ENCODE measurements at regions not wholly inside any gene's neighbourhood (a gene's known extent, or its start where the extent isn't known, plus 50 kb on each side); places are given as distances from the start of the nearest gene placed in this dataset.

DNA sequence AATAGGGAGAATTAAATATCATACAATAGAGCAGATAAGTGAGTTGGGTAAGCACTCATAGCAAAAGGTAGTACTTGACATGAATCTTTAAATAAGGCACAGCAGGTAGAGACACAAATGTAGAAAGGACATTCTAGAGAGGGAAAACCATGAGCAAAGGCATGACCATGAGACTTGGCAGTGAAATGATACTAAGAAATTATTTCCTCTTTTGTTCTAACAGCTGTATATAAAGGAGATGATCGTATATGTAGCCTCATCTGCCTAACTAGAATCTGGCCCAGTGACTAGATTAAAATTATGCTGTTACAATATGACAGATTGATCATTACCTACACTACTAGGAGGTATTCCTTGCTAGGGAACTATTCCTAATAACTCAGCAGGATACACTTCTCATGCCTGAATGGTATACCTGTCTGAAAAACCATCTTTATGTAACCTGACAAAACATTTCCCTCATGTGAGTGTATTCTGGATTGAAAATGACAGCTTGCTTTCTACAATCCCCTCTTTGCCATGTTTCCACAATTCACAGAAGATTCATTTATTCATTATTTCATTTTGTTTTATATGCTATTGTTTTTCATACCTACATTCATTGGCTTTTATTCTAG, 725.7 kb downstream of the C12orf50 start:
- H3K4me3 ChIP-seq (ENCODE audit: low read depth, low read length) = no peak overlapping the region
- TF ChIP-seq, protein P1, sequence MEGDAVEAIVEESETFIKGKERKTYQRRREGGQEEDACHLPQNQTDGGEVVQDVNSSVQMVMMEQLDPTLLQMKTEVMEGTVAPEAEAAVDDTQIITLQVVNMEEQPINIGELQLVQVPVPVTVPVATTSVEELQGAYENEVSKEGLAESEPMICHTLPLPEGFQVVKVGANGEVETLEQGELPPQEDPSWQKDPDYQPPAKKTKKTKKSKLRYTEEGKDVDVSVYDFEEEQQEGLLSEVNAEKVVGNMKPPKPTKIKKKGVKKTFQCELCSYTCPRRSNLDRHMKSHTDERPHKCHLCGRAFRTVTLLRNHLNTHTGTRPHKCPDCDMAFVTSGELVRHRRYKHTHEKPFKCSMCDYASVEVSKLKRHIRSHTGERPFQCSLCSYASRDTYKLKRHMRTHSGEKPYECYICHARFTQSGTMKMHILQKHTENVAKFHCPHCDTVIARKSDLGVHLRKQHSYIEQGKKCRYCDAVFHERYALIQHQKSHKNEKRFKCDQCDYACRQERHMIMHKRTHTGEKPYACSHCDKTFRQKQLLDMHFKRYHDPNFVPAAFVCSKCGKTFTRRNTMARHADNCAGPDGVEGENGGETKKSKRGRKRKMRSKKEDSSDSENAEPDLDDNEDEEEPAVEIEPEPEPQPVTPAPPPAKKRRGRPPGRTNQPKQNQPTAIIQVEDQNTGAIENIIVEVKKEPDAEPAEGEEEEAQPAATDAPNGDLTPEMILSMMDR (conservative IDR thresholded peaks at IDR 0.05; ENCODE audit: low read depth, low read length) = no peak
- no peak for DNase-seq (ENCODE audit: low read depth)

GRCh38 chr12:87302126-87302745, 727.0 kb downstream of the C12orf50 start:
- H3K4me3 ChIP-seq (ENCODE audit: low read depth, low read length) = no peak overlapping the region
- DNase-seq (ENCODE audit: low read depth) = no peak
- TF ChIP-seq, protein P1 (conservative IDR thresholded peaks at IDR 0.05; ENCODE audit: low read depth, low read length) = no peak

DNA sequence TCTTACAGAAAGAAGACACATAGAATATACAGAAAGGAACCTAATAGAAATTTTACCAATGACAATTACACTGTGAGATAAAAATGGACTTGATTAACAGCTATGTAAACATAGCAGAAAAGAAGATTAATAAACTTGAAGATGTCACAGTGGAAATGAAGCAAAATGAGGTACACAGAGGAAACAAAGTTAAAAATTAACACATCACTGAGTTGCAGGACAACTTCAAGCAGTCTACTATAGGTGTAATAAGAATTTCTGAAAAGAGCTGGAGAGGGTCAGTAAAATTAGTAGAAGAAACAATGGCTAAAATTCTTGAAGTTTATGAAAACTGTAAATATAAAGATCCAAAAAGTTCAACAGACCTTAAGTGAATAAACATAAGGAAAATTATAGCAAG, 738.7 kb downstream of the C12orf50 start:
- H3K4me3 ChIP-seq (ENCODE audit: low read depth, low read length) = no peak overlapping the region
- no peak for DNase-seq (ENCODE audit: low read depth)
- TF ChIP-seq, protein P1 (conservative IDR thresholded peaks at IDR 0.05; ENCODE audit: low read depth, low read length) = no peak

- no peak for DNase-seq (ENCODE audit: low read depth)
- H3K4me3 ChIP-seq (ENCODE audit: low read depth, low read length) = no peak overlapping the region
- TF ChIP-seq, protein P1 (conservative IDR thresholded peaks at IDR 0.05; ENCODE audit: low read depth, low read length) = no peak
Measured at GRCh38 chr12:87283886-87284285, 745.3 kb downstream of the C12orf50 start.

DNA sequence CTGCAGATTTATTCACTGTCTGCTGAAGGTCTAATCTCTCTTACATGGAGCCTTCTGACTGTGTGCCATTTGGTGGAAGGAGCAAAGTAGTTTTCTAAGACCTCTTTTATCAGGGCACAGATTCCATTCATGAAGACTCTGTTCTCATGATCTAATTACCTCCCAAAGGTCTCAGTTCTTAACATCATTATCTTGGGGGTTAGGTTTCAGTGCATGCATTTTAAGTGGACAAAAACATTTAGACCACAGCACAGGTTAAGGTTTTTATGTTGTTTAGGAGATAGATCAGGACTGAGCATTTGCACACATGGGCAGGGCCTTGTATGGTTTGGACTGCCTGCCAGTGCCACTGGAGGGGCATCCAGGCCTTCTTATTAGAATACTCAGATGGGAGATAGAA, 746.1 kb downstream of the C12orf50 start:
- no peak overlapping the region for H3K4me3 ChIP-seq (ENCODE audit: low read depth, low read length)
- DNase-seq (ENCODE audit: low read depth) = no peak
- TF ChIP-seq, protein P1 (conservative IDR thresholded peaks at IDR 0.05; ENCODE audit: low read depth, low read length) = no peak

DNA sequence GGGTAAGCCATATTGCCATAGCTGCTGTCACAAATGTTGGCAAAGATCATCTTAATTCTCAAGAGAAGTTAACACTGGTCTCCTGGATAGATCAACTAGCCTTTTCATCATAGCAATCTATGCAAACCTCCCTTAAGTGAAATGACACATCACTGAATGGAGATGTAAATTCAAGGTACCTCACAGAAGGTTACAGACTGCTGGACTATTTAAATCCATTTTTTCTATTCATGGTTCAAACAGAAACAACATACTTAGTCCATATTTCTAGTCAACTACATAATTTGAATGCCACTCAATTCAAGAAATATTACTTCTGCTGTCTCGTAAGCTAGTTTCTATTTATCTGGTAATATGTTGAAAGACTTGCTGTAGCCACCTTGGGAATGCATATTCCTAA, 748.3 kb downstream of the C12orf50 start:
- TF ChIP-seq, protein P1 (conservative IDR thresholded peaks at IDR 0.05; ENCODE audit: low read depth, low read length) = no peak
- no peak overlapping the region for H3K4me3 ChIP-seq (ENCODE audit: low read depth, low read length)
- DNase-seq (ENCODE audit: low read depth) = no peak

DNA sequence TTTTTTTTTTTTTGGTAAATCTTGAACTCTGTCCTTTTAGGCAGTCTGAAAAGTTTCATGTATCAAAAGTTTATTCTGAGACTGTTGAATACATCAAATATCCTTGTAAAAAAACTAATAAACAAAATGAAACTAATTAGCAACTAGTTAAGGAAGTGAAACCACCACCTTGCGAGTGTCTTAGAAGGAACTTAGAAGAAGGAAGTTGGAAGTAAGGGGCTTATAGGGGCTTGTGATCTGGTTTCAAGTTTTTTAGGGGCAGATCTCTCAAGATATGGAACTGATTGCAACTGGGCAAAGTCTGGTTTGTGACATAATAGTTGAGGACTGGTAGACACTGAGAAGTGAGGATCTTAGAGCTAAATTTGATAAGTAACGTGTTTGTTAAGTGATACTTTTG, 748.8 kb downstream of the C12orf50 start:
- TF ChIP-seq, protein P1 (conservative IDR thresholded peaks at IDR 0.05; ENCODE audit: low read depth, low read length) = no peak
- DNase-seq (ENCODE audit: low read depth) = no peak
- H3K4me3 ChIP-seq (ENCODE audit: low read depth, low read length) = no peak overlapping the region
